HuH-7 (cell line): ENCODE measurements at regions not wholly inside any gene's neighbourhood (a gene's known extent, or its start where the extent isn't known, plus 50 kb on each side); places are given as distances from the start of the nearest gene placed in this dataset.

ENCODE experiments used
- DNase-seq: peaks from one replicate; pipeline ENCODE4 v3.0.0; 2011; ENCODE audit warnings: low spot score

GRCh38 chr4:135316266-135316779 is 1114.7 kb upstream of the PABPC4L start:
- no peak for DNase-seq

- no peak for DNase-seq
Observed at GRCh38 chr4:135290136-135290535, 1088.5 kb upstream of the PABPC4L start.

- no peak for DNase-seq
Observed at GRCh38 chr4:135283934-135284333, 1082.3 kb upstream of the PABPC4L start.

GRCh38 chr4:135282676-135283075 is 1081.1 kb upstream of the PABPC4L start:
- no peak for DNase-seq

GRCh38 chr4:135281230-135281629 is 1079.6 kb upstream of the PABPC4L start:
- no peak for DNase-seq

- no peak for DNase-seq
Observed at GRCh38 chr4:135277980-135278315, 1076.4 kb upstream of the PABPC4L start.

- no peak for DNase-seq
Observed at GRCh38 chr4:135277068-135277979, 1075.7 kb upstream of the PABPC4L start.

- DNase-seq, result no peak
Observed at GRCh38 chr4:135274416-135274815, 1072.8 kb upstream of the PABPC4L start.

GRCh38 chr4:135269125-135269890 is 1067.7 kb upstream of the PABPC4L start:
- no peak for DNase-seq

GRCh38 chr4:135268369-135268768 is 1066.8 kb upstream of the PABPC4L start:
- no peak for DNase-seq

GRCh38 chr4:135267148-135267865 is 1065.7 kb upstream of the PABPC4L start:
- no peak for DNase-seq

GRCh38 chr4:135256111-135256510 is 1054.5 kb upstream of the PABPC4L start:
- no peak for DNase-seq

GRCh38 chr4:135250040-135250439 is 1048.5 kb upstream of the PABPC4L start:
- DNase-seq, result no peak

GRCh38 chr4:135249024-135249423 is 1047.4 kb upstream of the PABPC4L start:
- DNase-seq, result no peak

- no peak for DNase-seq
Observed at GRCh38 chr4:135244696-135245095, 1043.1 kb upstream of the PABPC4L start.

GRCh38 chr4:135244056-135244455 is 1042.5 kb upstream of the PABPC4L start:
- no peak for DNase-seq

- DNase-seq, result no peak
Observed at GRCh38 chr4:135240796-135241195, 1039.2 kb upstream of the PABPC4L start.

GRCh38 chr4:135239964-135240363 is 1038.4 kb upstream of the PABPC4L start:
- no peak for DNase-seq

- DNase-seq, result no peak
Observed at GRCh38 chr4:135238940-135239339, 1037.4 kb upstream of the PABPC4L start.

GRCh38 chr4:135236048-135236447 is 1034.5 kb upstream of the PABPC4L start:
- DNase-seq, result no peak

GRCh38 chr4:135227842-135228241 is 1026.3 kb upstream of the PABPC4L start:
- no peak for DNase-seq

GRCh38 chr4:135225551-135225950 is 1024.0 kb upstream of the PABPC4L start:
- DNase-seq, result no peak
